Left cardiac atrium (tissue), 4 donors: ENCODE measurements at regions not wholly inside any gene's neighbourhood (a gene's known extent, or its start where the extent isn't known, plus 50 kb on each side); places are given as distances from the start of the nearest gene placed in this dataset.

Experiments
- ATAC-seq, 2 donors: fragments of 200-7000 bp; cut with Tn5 transposase; one replicate each; pipeline ENCODE4 v1.9.1; 2020; ENCODE audit warnings: mild to moderate bottlenecking in 2 of 2, moderate library complexity in 2 of 2
- DNase-seq: peaks from one replicate; pipeline ENCODE4 v3.0.0-alpha.2; 2020
- intact Hi-C, 2 donors: fragments of 100-400 bp; cut with DNase I; formaldehyde crosslinking; loops; one replicate each; pipeline versions ENCODE4 v1.14.1 to v1.15.1; 2022 to 2023
- donor health status: DM: no; HTN: yes; CAD: no.
- donor health status: DM: no; HTN: yes; CAD: no; lungs with severe emphysema.
- donor health status: DM: yes; HTN: yes; CAD: no.
- donor health status: Dilated cardiomyopathy.

DNA sequence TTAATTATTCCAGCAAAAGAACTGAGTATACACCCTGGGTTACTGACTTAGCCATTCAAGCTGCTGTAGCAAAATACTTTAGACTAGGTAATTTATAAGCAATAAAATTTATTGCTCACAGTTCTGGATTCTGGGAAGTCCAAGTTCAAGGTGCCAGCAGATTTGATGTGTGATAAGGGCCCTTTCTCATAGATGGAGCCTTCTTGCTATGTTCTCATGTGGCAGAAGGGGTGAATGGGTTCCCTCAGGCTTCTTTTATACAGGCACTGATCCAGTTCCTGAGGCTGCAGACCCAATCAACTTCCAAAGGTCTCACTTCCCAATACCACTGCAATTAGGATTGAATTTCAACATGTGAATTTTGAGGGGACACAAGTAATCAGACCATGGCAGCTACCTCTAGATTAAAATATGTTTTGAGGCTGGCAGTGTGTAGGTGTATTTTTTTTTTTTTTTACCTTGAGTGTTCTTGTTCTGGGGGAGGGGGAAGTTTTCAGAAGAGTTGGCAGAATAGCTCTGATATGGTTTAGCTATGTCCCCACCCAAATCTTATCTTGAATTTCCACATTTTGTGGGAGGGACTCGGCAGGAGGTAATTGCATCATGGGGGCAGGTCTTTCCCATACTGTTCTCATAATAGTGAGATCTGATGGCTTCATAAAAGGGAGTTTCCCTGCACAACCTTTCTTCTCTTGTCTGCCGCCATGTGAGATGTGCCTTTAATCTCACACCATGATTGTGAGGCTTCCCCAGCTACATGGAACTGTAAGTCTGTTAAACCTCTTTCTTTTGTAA is 178.2 kb downstream of the RASSF9 start:
- intact Hi-C loops: no loop called here
- ATAC-seq (no peak), DNase-seq (no peak)

DNA sequence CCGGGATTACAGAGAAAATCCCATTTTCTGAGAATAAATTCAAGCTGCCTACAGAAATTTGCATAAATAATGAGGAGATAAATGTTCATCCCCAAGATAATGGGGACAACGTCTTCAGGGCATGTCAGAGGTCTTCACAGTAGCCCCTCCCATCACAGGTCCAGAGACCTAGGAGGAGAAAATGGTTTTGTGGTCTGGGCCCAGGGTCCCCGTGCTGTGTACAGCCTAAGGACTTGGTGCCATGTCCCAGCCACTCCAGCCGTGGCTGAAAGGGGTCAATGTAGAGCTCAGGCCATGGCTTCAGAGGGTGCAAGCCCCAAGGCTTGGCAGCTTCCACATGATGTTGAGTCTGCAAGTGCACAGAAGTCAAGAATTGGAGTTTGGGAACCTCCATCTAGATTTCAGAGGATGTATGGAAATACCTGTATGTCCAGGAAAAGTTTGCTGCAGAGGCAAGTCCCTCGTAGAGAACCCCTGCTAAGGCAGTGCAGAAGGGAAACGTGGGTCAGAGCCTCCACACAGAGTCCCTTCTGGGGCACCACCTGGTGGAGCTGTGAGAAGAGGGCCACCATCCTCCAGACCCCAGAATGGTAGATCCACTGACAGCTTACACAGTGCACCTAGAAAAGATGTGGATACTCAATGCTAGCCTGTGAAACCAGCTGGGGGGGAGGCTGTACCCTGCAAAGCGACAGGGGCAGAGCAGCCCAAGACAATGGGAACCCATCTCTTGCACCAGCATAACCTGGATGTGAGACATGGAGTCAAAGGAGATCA is 176.3 kb downstream of the RASSF9 start:
- intact Hi-C loops: no loop called here
- ATAC-seq: no peak
- no peak for DNase-seq

DNA sequence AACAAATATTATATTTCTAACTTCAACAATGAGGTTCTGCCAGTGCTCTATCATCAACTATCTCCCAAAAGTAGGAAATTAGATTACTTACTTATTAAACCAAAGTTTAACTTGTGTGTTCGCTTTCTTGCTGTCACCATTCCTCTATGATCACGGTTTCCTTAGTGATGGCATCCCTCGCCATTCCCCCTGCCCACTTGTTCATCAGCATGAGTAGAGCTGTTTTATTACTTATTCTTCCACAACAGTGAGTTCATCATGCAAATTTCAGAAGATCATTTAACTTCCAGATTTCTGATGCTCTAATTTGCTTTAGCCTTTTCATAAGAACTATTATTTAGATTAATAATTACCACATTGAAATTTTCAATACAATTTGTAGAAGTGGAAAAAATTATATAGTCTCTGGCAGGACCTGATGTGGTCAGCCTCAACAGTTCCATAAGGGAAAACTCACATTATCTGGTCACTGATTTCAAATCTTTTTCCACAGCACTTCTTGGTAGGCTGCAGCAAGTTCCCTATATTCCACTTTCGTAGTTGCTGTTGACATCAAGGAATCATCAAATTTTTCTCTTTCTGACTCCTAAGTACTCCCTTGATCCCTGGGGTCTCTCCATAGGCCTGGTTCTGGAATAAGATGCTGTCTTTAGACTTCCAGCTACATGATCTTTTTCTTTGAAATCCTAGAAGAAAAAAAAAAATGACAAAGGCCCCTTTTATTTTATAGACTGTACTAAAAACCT is 174.6 kb downstream of the RASSF9 start:
- intact Hi-C loops: no loop called here
- DNase-seq (no peak), ATAC-seq (no peak)

- intact Hi-C loops: no loop called here
- DNase-seq: no peak
- ATAC-seq: no peak
Measured at GRCh38 chr12:85662207-85662602, 174.0 kb downstream of the RASSF9 start.

- DNase-seq (no peak), ATAC-seq (no peak)
- intact Hi-C loops: no loop called here
Measured at GRCh38 chr12:85663631-85664030, 172.6 kb downstream of the RASSF9 start.

- intact Hi-C loops: no loop called here
- ATAC-seq (no peak), DNase-seq (no peak)
Measured at GRCh38 chr12:85664429-85664828, 171.8 kb downstream of the RASSF9 start.

DNA sequence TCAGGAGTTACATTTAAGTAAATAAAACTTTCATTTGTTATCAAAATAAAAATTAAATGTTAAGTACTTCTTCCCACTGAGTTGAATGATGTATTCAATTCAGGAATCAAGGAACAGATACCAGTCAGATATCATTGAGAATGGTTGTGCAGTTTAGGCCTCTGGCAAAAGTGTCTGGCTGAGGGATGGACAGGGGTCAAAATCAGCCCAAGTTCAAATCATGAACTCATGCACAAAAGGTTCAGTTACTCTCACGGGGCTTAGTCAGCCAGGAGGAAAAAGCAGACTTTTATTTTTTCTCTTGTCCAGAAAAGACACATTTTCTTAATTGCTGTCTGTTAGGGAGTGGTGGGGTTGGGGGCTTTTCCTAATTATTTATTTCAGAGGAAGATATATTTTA is 166.3 kb downstream of the RASSF9 start:
- intact Hi-C loops: no loop called here
- DNase-seq: no peak
- no peak for ATAC-seq

DNA sequence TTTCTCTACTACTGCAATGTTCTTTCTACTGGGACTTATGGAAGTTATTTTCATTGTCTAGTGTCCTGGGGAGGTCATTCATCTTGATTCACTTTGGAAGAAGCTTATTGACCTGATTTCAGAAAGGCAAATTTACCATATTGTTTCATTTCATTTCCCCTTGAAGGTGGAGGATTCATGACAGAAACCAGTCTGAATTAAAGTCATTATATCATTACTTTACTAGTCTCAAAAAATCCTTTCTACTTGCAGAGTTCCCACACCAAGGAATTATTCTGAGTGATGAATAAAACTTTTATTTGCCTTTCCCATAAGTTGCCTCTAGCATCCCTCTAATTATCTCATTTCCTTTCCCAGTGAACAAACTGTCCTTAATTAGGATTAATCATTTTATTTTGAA is 163.8 kb downstream of the RASSF9 start:
- no peak for ATAC-seq
- DNase-seq: no peak
- intact Hi-C loops: no loop called here

DNA sequence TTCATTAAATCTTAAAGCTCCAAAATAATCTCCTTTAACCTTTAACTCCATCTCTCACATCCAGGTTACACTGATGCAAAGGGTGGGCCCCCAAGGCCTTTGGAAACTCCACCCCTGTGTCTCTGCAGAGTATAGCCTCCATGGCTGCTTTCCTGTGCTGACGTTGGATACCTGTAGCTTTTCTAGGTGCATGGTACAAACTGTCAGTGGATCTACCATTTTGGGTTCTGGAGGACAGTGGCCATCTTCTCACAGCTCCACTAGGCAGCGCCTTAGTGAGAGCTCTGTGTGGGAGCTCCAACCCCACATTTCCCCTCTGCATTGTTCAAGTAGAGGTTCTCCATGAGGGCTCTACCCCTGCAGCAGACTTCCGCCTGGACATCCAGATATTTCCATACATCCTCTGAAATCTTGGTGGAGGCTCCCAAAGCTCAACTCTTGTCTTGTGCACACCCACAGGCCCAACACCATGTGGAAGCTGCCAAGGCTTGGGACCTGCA is 162.2 kb downstream of the RASSF9 start:
- intact Hi-C loops: no loop called here
- ATAC-seq: no peak
- no peak for DNase-seq

- DNase-seq: no peak
- no peak for ATAC-seq
- intact Hi-C loops: no loop called here
Measured at GRCh38 chr12:85676816-85677749, 159.1 kb downstream of the RASSF9 start.

GRCh38 chr12:85679296-85679695 is 156.9 kb downstream of the RASSF9 start:
- intact Hi-C loops: no loop called here
- DNase-seq (no peak), ATAC-seq (no peak)

DNA sequence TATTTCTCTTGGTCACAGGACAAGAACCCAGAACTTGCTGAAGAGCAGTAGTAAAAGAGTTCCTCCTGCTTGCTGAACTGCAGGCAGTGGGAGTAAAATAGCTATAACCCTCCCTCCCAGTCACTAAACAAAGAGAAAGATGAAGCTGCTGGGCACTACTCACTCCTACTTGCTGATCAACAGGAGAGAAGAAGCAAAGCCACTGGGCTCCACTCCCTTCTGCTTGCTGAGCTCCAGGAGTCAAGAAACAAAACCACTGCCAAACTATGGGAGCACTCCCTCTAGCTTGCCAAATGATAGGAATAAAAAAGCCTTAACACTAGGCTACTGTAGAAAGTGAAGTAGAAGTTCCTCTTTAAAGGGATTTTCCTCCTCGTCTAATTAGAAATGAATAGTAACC is 155.3 kb downstream of the RASSF9 start:
- no peak for ATAC-seq
- intact Hi-C loops: no loop called here

GRCh38 chr12:85681333-85681732 is 154.9 kb downstream of the RASSF9 start:
- no peak for ATAC-seq

More for the DNA sequence above, 155.3 kb downstream of the RASSF9 start:
- DNase-seq: no peak

DNA sequence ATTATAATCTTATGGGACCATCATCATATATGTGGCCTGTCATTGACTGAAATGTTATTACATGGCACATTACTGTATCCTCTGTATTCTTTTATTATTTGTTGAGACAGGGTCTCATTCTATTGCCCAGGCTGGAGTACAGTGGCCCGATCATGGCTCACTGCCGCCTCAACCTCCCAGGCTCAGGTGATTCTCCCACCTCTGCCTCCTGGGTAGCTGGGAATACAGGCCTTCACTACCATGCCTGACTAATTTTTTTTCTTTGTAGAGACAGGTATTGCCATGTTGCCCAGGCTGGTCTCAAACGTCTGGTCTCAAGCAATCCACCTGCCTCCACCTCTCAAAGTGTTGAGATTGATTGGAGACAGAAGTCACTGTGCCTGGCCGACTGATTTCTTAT is 153.2 kb downstream of the RASSF9 start:
- intact Hi-C loops: no loop called here
- ATAC-seq (no peak), DNase-seq (no peak)

More at GRCh38 chr12:85681333-85681732, 154.9 kb downstream of the RASSF9 start:
- no peak for DNase-seq
- intact Hi-C loops: no loop called here

GRCh38 chr12:85688837-85689236 is 147.4 kb downstream of the RASSF9 start:
- ATAC-seq: no peak
- intact Hi-C loops: no loop called here
- DNase-seq: no peak

- ATAC-seq: no peak
- DNase-seq: no peak
- intact Hi-C loops: no loop called here
Measured at GRCh38 chr12:85690146-85690545, 146.1 kb downstream of the RASSF9 start.

GRCh38 chr12:85693093-85693665 is 143.0 kb downstream of the RASSF9 start:
- ATAC-seq: no peak
- intact Hi-C loops: no loop called here
- no peak for DNase-seq

- ATAC-seq: no peak
- intact Hi-C loops: no loop called here
- no peak for DNase-seq
Measured at GRCh38 chr12:85695097-85695715, 141.0 kb downstream of the RASSF9 start.
